ENCODE measurements at regions not wholly inside any gene's neighbourhood (a gene's known extent, or its start where the extent isn't known, plus 50 kb on each side); places are given as distances from the start of the nearest gene placed in this dataset.
"Not testable (repeated sequence)": the region's sequence is repeated elsewhere in the genome, so short reads cannot be mapped to it uniquely, and the experiment has no call there.

GRCh38 chr6:144566868-144567615, 281.9 kb downstream of the UTRN start:
- Histone ChIP-seq H3K9ac (ENCODE audit: low read length) (no peak overlapping the region), H3K4me3 (ENCODE audit: low read depth, low read length, poor library complexity, severe bottlenecking) (no peak overlapping the region), H3K9me2 (ENCODE audit: low read depth, low read length) (no peaks in the 10 kb centered on the region), H3K27me3 (ENCODE audit: insufficient read depth, low read length) (no peaks in the 10 kb centered on the region), H4K20me1 (ENCODE audit: insufficient read depth, low read length) (no peaks in the 10 kb centered on the region), H3K9me3 (ENCODE audit: low read length) (no peaks in the 10 kb centered on the region), H3K79me2 (ENCODE audit: insufficient read depth, low read length) (no peaks in the 10 kb centered on the region), H3K36me3 (ENCODE audit: insufficient read depth, low read length) (no peaks in the 10 kb centered on the region), H3K27ac (ENCODE audit: low read depth, low read length, poor library complexity, severe bottlenecking) (no peak overlapping the region), H3K4me1 (ENCODE audit: insufficient read depth, low read length, severe bottlenecking) (no peaks in the 10 kb centered on the region), H3F3A (ENCODE audit: insufficient read depth, low read length) (no peaks in the 10 kb centered on the region), H2AFZ (ENCODE audit: low read length) (no peak overlapping the region), H3K4me2 (ENCODE audit: low read length) (no peak overlapping the region)
- TF ChIP-seq EZH2 (IDR thresholded peaks at IDR 0.05; ENCODE audit: borderline replicate concordance, low read length): no peak

GRCh38 chr6:144568241-144568640, 283.1 kb downstream of the UTRN start:
- Histone ChIP-seq H2AFZ (ENCODE audit: low read length) (no peak overlapping the region), H3K9ac (ENCODE audit: low read length) (no peak overlapping the region), H3K4me3 (ENCODE audit: low read depth, low read length, poor library complexity, severe bottlenecking) (no peak overlapping the region), H3K9me3 (ENCODE audit: low read length) (no peaks in the 10 kb centered on the region), H3K9me2 (ENCODE audit: low read depth, low read length) (no peaks in the 10 kb centered on the region), H3K36me3 (ENCODE audit: insufficient read depth, low read length) (no peaks in the 10 kb centered on the region), H4K20me1 (ENCODE audit: insufficient read depth, low read length) (no peaks in the 10 kb centered on the region), H3K4me2 (ENCODE audit: low read length) (no peak overlapping the region), H3K4me1 (ENCODE audit: insufficient read depth, low read length, severe bottlenecking) (no peaks in the 10 kb centered on the region), H3K79me2 (ENCODE audit: insufficient read depth, low read length) (no peaks in the 10 kb centered on the region), H3K27ac (ENCODE audit: low read depth, low read length, poor library complexity, severe bottlenecking) (no peak overlapping the region), H3F3A (ENCODE audit: insufficient read depth, low read length) (no peaks in the 10 kb centered on the region), H3K27me3 (ENCODE audit: insufficient read depth, low read length) (no peaks in the 10 kb centered on the region)
- no peak for TF ChIP-seq CTCF (IDR thresholded peaks at IDR 0.05; ENCODE audit: low read length)
- no peak for TF ChIP-seq EZH2 (IDR thresholded peaks at IDR 0.05; ENCODE audit: borderline replicate concordance, low read length)

GRCh38 chr6:144572541-144572940, 287.4 kb downstream of the UTRN start:
- not testable (repeated sequence) for H3K4me2 ChIP-seq (ENCODE audit: low read length); H3K79me2 ChIP-seq (ENCODE audit: insufficient read depth, low read length); H3K4me3 ChIP-seq (ENCODE audit: low read depth, low read length, poor library complexity, severe bottlenecking); H4K20me1 ChIP-seq (ENCODE audit: insufficient read depth, low read length); H3K27me3 ChIP-seq (ENCODE audit: insufficient read depth, low read length); H3K4me1 ChIP-seq (ENCODE audit: insufficient read depth, low read length, severe bottlenecking); H3K9me2 ChIP-seq (ENCODE audit: low read depth, low read length); H3K9ac ChIP-seq (ENCODE audit: low read length); H3K36me3 ChIP-seq (ENCODE audit: insufficient read depth, low read length); H3K27ac ChIP-seq (ENCODE audit: low read depth, low read length, poor library complexity, severe bottlenecking); H2AFZ ChIP-seq (ENCODE audit: low read length); H3K9me3 ChIP-seq (ENCODE audit: low read length); H3F3A ChIP-seq (ENCODE audit: insufficient read depth, low read length)

- Histone ChIP-seq H3K79me2 (ENCODE audit: insufficient read depth, low read length) (no peaks in the 10 kb centered on the region), H3F3A (ENCODE audit: insufficient read depth, low read length) (no peaks in the 10 kb centered on the region), H3K27me3 (ENCODE audit: insufficient read depth, low read length) (no peaks in the 10 kb centered on the region), H3K4me1 (ENCODE audit: insufficient read depth, low read length, severe bottlenecking) (no peaks in the 10 kb centered on the region), H4K20me1 (ENCODE audit: insufficient read depth, low read length) (no peaks in the 10 kb centered on the region), H3K36me3 (ENCODE audit: insufficient read depth, low read length) (no peaks in the 10 kb centered on the region), H3K4me2 (ENCODE audit: low read length) (no peak overlapping the region), H3K9me3 (ENCODE audit: low read length) (no peaks in the 10 kb centered on the region), H3K9ac (ENCODE audit: low read length) (no peak overlapping the region), H2AFZ (ENCODE audit: low read length) (no peak overlapping the region), H3K27ac (ENCODE audit: low read depth, low read length, poor library complexity, severe bottlenecking) (no peak overlapping the region), H3K4me3 (ENCODE audit: low read depth, low read length, poor library complexity, severe bottlenecking) (no peak overlapping the region), H3K9me2 (ENCODE audit: low read depth, low read length) (no peaks in the 10 kb centered on the region)
- no peak for TF ChIP-seq EZH2 (IDR thresholded peaks at IDR 0.05; ENCODE audit: borderline replicate concordance, low read length)
- TF ChIP-seq CTCF (IDR thresholded peaks at IDR 0.05; ENCODE audit: low read length): no peak
Measured at GRCh38 chr6:144574796-144575195, 289.7 kb downstream of the UTRN start.

All from OCI-LY1 (cell line).